K562 (cell line): ENCODE measurements at regions not wholly inside any gene's neighbourhood (a gene's known extent, or its start where the extent isn't known, plus 50 kb on each side); places are given as distances from the start of the nearest gene placed in this dataset.

Experiments used
- ETV5 ChIP-seq: sonication (generic); formaldehyde crosslinking; IDR thresholded peaks from 2 replicates; pipeline ENCODE4 v1.4.0; 2020; ENCODE audit warnings: low read depth, mild to moderate bottlenecking, missing genetic modification reagents
- RAD21 ChIP-seq, 2 experiments: fragments of 250-450 bp in 1 of 2; fragments of 450-650 bp in 1 of 2; sonication (Bioruptor Pico) in 1 of 2; formaldehyde crosslinking in 1 of 2; IDR thresholded peaks in 1 of 2; conservative IDR thresholded peaks in 1 of 2; 2 replicates each; pipeline versions ENCODE4 v1.4.0 to v1.8.0; 2020 to 2022; ENCODE audit warnings: mild to moderate bottlenecking in 2 of 2, moderate library complexity in 1 of 2
- REST ChIP-seq, 2 experiments: fragments of 450-650 bp; formaldehyde crosslinking in 1 of 2; IDR thresholded peaks; 2 replicates each; pipeline versions ENCODE4 v1.4.0 to v1.6.1; 2014 to 2020; ENCODE audit warnings: mild to moderate bottlenecking in 2 of 2, borderline replicate concordance in 1 of 2, low read depth in 1 of 2

- TF ChIP-seq REST (IDR thresholded peaks at IDR 0.05; ENCODE audit: borderline replicate concordance) (no peak), REST (CRISPR knock-in tag; IDR thresholded peaks at IDR 0.05; ENCODE audit: low read depth) (no peak), ETV5 (CRISPR knock-in tag) (no peak), RAD21 (CRISPR knock-in tag; conservative IDR thresholded peaks at IDR 0.05 in 1 of 2, IDR thresholded peaks at IDR 0.05 in 1 of 2) (no peak)
Measured at GRCh38 chr18:78893281-78894032, 86.2 kb upstream of the SALL3 start (continued).
